Anterior cingulate cortex (tissue), 58 donors: ENCODE measurements at regions not wholly inside any gene's neighbourhood (a gene's known extent, or its start where the extent isn't known, plus 50 kb on each side); places are given as distances from the start of the nearest gene placed in this dataset.
A peak's percentile ranks its signal among the peaks of the same experiment; 100 is the strongest.
"Not testable (repeated sequence)": the region's sequence is repeated elsewhere in the genome, so short reads cannot be mapped to it uniquely, and the experiment has no call there.

Experiments used
- DNase-seq, 58 donors: peaks; one replicate each; lab custom pipeline; 2025; lab: John Stamatoyannopoulos, UW

DNA sequence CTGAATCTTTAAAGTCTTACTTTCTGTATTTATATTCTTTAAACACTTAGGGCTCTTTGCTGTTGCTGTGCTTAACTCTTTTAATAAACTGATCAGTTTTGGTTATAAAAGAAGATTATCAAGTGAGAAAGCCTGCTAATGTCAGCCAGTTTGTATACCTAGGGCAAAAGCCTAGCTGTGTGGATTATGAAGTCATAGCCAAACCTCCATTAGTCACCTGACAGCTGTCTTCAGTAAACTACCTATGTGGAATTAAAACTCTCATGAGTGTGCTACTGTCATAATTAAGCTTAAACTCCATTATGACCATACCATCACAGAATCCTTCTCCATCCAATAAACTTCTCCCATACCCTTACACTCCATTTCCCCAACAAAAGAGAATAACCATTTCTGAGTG lies 762.7 kb downstream of the NTRK3 start:
- DNase-seq, result no peak

GRCh38 chr15:87492321-87492720 lies 764.2 kb downstream of the NTRK3 start:
- no peak for DNase-seq

DNA sequence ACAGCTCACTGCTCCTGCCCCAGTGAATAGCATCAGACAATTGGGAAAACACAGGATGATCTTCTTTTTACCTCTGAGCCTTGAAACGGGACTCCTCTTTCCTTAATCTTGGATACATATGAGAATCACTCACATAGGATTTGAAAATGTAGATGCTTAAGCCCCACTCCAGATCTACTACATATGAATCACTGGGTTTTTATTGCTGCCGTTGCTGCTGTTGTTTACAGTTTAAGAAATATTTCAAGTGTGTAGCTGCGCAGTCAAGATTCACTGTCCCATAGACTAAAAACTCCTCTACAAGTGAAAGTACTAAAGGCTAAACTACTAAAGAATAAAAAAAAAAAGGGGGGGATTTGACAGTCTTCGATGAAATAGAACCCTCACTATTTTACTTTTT lies 765.9 kb downstream of the NTRK3 start:
- DNase-seq, result no peak

- DNase-seq, result no peak
Observed at GRCh38 chr15:87489902-87490665, 766.5 kb downstream of the NTRK3 start.

DNA sequence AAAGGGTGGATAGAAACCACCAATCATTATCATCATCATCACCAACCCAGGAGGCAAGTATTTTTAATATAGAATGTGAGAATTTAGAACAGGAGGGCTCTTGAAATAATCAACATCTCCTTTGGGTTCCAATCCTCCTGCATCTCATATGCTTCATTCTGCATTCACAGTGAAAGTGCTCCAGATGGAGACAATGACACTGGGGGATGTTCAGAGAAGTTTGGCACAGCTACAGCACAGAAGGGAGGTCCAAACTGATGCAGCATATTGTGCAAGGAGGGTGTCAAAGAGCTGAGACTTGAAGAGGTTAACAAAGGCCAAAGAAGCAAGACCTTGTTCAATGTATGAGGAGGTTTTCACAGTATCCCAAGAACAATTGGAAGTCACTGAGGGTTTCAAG lies 767.1 kb downstream of the NTRK3 start:
- DNase-seq, result peak in 8 of 58 donors; percentile 2 to 20 (median 8)

DNA sequence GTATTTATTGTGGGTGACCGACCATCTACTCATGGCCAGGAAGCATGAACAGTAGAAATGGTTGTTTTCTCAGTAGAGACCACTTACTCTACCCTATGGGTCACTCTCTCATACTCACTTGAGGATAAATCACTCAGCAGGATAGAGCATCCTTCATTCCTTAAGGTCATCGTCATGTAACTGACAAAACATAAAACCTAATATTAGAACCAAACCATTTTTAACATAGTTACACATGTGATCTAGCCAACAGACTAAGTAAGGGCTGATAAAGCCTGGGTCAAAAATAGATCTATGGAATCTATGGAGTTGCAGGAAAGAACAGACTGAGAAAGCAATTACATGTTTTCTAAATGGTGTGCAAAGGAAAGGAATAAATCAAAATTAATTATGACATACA lies 769.1 kb downstream of the NTRK3 start:
- no peak for DNase-seq

DNA sequence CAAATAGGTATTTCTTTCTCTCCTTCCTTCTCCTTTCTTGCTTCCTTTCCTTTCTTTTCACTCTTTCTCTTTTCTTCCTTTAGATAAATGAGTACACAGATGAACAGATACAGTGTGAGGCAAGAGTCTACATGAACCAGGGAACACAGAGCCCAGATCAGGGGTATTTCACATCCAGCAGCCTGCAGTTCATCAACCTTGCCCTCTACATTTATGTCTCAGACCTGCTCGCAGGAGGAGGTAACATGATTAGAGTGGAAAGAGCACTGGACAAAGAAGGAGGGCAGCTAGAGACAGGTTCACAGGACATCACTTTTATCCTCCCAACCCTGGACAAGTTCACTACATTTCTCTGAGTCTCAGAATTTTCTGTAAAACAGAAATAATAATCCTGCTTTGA lies 773.1 kb downstream of the NTRK3 start:
- DNase-seq, result no peak

GRCh38 chr15:87481126-87481525 lies 775.4 kb downstream of the NTRK3 start:
- no peak for DNase-seq

GRCh38 chr15:87478687-87479072 lies 777.9 kb downstream of the NTRK3 start:
- DNase-seq, result no peak

- peak in 32 of 58 donors; percentile 0 to 69 (median 20) for DNase-seq
Observed at GRCh38 chr15:87477737-87478686, 778.5 kb downstream of the NTRK3 start.

GRCh38 chr15:87477026-87477425 lies 779.5 kb downstream of the NTRK3 start:
- DNase-seq, result no peak

DNA sequence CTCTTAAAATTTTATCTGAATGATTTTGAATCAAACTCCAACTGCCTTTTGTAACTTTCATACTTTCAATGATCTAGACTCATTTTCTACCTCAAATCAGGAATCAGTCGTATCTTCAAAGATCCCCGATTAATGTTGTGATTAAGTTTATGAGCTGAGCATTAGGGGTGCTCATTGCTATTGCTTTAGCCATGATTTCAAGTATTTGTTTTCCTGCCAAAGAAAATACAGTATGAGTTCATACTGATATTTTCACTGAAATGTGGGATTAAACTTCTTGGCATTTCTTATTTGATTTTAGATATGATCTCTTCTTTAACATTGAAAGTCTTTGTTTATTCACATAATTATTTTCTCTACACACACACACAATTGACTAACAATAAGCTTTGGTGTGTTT lies 785.6 kb downstream of the NTRK3 start:
- DNase-seq, result no peak

DNA sequence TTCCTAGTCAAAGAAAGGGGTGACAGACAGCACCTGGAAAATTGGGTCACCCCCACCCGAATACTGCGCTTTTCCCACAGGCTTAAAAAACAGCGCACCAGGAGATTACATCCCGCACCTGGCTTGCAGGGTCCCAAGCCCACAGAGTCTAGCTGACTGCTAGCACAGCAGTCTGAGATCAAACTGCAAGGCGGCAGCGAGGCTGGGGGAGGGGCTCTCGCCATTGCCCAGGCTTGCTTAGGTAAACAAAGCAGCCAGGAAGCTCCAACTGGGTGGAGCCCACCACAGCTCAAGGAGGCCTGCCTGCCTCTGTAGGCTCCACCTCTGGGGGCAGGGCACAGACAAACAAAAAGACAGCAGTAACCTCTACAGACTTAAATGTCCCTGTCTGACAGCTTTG lies 792.6 kb downstream of the NTRK3 start:
- not testable (repeated sequence) for DNase-seq

GRCh38 chr15:87461631-87462030 lies 794.9 kb downstream of the NTRK3 start:
- DNase-seq, result no peak

GRCh38 chr15:87454860-87455259 lies 801.7 kb downstream of the NTRK3 start:
- no peak for DNase-seq

DNA sequence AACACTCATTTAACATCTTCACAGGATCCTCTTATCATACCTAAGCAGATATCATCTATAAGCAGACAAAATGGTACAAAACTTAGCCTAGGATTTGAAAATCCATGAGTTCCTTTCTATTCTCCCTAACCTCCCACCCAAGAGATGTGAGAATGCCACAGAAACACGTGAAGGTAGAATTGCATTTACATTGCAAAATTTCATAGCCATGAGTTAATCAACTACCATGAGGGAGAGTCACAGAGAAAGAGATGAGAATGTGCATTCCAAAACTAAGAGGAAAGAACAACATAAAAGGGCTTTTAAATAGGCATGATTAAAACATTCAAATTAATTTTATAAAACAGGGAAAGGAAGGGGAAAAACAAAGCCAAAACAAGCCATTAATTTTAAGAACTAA lies 806.2 kb downstream of the NTRK3 start:
- no peak for DNase-seq

DNA sequence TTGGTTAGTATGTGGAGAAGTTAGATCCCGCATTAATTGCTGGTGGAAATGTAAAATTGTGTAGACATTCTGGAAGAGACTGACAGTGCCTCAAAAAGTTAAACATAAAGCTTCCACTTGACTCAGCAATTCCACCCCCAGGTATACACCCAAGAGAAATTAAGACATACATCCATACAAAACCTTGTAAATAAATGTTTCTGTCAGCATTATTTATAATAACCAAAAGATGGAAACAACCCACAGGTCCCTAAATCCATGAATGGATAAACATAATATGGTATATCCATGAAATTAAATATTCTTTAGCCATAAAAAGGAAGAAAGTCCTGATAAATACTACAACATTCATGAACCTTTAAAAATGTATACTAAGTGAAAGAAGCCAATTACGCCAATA lies 817.4 kb downstream of the NTRK3 start:
- no peak for DNase-seq

DNA sequence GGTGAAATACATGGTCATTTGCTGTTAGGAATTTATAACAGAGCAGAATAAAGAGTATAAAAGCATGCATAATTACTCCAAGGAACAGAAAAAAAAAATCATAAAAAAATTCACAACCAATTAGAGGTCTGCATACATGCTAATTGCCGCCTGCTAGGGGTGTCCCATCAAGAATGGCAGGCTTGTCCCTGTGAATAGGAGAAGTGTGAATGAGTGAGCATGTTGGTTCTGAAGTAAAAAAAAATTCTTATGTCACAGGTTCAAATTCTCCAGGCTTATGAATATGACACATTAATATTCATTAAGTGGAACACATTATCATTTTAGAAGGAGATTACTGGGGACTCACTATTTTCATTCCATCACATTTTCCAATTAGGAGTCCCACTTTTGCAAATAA lies 822.7 kb downstream of the NTRK3 start:
- no peak for DNase-seq

GRCh38 chr15:87429754-87430153 lies 826.8 kb downstream of the NTRK3 start:
- DNase-seq, result no peak

GRCh38 chr15:87420017-87420416 lies 836.5 kb downstream of the NTRK3 start:
- DNase-seq, result no peak

DNA sequence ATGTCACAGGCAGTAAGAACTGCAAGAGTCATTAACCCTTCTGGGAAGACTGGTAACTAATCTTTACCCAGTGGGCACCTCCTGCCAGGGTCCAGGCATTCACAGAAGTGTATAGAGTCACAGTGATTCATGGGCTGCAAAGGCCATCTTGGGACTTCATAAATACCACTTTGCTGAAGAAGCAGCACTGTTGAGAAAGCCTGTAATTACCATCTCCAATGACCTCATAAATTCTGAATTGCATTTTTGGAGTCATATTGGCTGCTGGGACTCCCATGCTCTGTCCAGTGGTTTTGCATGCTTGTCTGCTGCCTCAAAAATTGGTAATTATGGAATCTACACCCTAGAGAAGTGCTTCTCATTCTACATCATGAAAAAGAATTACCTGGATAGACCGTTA lies 837.2 kb downstream of the NTRK3 start:
- no peak for DNase-seq
